ENCODE measurements at regions not wholly inside any gene's neighbourhood (a gene's known extent, or its start where the extent isn't known, plus 50 kb on each side); places are given as distances from the start of the nearest gene placed in this dataset.
"Not testable (repeated sequence)": the region's sequence is repeated elsewhere in the genome, so short reads cannot be mapped to it uniquely, and the experiment has no call there.

DNA sequence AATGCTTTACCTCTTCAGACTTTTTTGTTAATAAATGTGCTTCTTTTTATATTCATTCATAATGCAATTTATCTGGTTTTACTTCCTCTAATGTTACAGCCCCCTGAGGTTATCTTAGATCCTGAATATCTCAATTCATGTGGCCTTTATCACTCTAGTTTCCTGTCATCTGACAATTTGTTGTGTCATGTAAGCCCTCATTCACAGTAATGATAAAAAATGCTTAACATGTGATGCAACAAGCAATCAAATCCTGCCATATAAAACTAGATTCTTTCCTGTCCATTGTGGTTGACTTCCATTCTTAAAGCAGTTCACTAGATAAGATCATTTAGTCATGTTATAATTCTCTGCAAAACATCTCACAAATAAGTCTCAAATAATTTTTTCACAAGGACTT, 991.2 kb upstream of the ACO1 start:
- no peak overlapping the region for H3K27ac Mint-ChIP-seq
- no peaks in the 10 kb centered on the region for H3K9me3 Mint-ChIP-seq
- no peak overlapping the region for H3K4me3 Mint-ChIP-seq
- no peaks in the 10 kb centered on the region for H3K27me3 Mint-ChIP-seq
- CTCF ChIA-PET: no interaction called here
- DNase-seq: no peak
- POLR2A ChIA-PET: no interaction called here
- H3K36me3 Mint-ChIP-seq (ENCODE audit: low read depth): no peaks in the 10 kb centered on the region
- H3K4me1 Mint-ChIP-seq: peaks cover 4% of the 10 kb centered on the region

DNA sequence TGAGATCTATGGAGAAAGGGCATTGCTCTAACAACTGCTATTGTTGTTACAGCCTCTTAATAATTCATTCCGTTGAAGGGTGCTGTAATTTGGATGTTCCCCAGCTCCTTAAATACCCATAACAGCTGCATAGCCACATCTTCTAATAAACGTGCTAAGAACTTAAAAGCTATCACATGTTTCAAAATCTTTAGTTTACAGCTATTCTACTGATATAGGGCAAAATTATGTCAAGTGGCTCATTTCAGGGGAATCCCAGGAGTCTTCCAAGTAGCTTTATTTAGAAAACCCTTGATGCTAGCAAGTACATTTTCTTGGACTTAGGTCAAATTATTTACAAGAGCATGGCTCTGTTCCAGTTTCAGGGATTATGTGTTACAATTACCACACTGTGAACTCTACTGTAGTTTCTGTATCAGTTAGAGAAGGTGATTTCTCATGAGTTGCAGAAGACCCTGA, 990.4 kb upstream of the ACO1 start:
- ChIA-PET CTCF (no interaction called here), POLR2A (no interaction called here)
- Mint-ChIP-seq H3K4me3 (no peak overlapping the region), H3K27ac (no peak overlapping the region), H3K36me3 (ENCODE audit: low read depth) (no peaks in the 10 kb centered on the region), H3K27me3 (no peaks in the 10 kb centered on the region), H3K4me1 (peaks cover 4% of the 10 kb centered on the region), H3K9me3 (no peaks in the 10 kb centered on the region)
- DNase-seq: no peak

GRCh38 chr9:31412081-31412480, 972.4 kb upstream of the ACO1 start:
- ChIA-PET CTCF (no interaction called here), POLR2A (no interaction called here)
- DNase-seq: no peak
- Mint-ChIP-seq H3K36me3 (ENCODE audit: low read depth) (no peaks in the 10 kb centered on the region), H3K27ac (no peak overlapping the region), H3K27me3 (no peaks in the 10 kb centered on the region), H3K4me1 (no peaks in the 10 kb centered on the region), H3K9me3 (peaks cover 5% of the 10 kb centered on the region), H3K4me3 (no peak overlapping the region)

- Mint-ChIP-seq H3K9me3 (peaks cover 4% of the 10 kb centered on the region), H3K4me3 (no peak overlapping the region), H3K36me3 (ENCODE audit: low read depth) (no peaks in the 10 kb centered on the region), H3K27me3 (no peaks in the 10 kb centered on the region), H3K4me1 (no peaks in the 10 kb centered on the region), H3K27ac (no peak overlapping the region)
- CTCF ChIA-PET: no interaction called here
- POLR2A ChIA-PET: no interaction called here
- DNase-seq: no peak
Measured at GRCh38 chr9:31415164-31415563, 969.3 kb upstream of the ACO1 start.

GRCh38 chr9:31418419-31418818, 966.0 kb upstream of the ACO1 start:
- H3K27me3 Mint-ChIP-seq: no peaks in the 10 kb centered on the region
- no peak overlapping the region for H3K27ac Mint-ChIP-seq
- POLR2A ChIA-PET: no interaction called here
- H3K4me1 Mint-ChIP-seq: no peaks in the 10 kb centered on the region
- H3K9me3 Mint-ChIP-seq: peaks cover 2% of the 10 kb centered on the region
- DNase-seq: no peak
- no peak overlapping the region for H3K4me3 Mint-ChIP-seq
- CTCF ChIA-PET: no interaction called here
- no peaks in the 10 kb centered on the region for H3K36me3 Mint-ChIP-seq (ENCODE audit: low read depth)

DNA sequence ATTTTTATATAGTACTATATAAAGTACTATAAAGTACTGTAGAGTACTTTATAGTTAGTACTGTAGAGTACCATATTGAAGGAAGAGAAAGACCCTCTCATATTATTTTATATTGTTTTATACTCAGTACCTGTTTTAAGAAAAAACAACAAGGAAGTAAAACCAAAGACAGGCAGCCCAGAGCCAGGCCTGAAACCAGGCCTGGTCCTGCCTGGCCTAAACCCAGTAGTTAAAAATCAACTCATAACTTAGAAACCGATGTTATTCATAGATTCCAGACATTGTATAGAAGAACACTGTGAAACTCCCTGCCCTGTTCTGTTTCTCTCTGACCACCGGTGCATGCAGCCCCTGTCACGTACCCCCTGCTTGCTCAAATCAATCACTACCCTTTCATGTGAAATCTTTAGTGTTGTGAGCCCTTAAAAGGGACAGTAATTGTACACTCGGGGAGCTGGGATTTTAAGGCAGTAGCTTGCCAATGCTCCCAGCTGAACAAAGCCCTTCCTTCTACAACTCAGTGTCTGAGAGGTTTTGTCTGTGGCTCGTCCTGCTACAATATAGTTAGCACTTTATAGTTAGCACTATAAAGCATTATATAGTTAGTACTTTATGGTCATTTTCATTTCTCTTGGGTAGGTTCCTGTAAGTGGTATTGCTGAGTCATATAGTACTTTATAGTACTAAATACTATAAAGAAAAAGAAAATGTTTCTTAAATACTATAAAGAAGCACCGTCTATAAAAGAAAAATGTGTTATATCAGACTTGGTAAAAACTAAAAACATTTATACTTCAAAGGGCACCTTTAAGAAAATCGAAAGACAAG, 940.6 kb upstream of the ACO1 start:
- H3K27me3 Mint-ChIP-seq; CTCF ChIA-PET; H3K4me3 Mint-ChIP-seq; H3K9me3 Mint-ChIP-seq; H3K36me3 Mint-ChIP-seq (ENCODE audit: low read depth); DNase-seq; POLR2A ChIA-PET; H3K4me1 Mint-ChIP-seq; H3K27ac Mint-ChIP-seq: not testable (repeated sequence)

- Mint-ChIP-seq H3K9me3 (no peaks in the 10 kb centered on the region), H3K36me3 (ENCODE audit: low read depth) (no peaks in the 10 kb centered on the region), H3K4me3 (no peak overlapping the region), H3K4me1 (peaks cover 4% of the 10 kb centered on the region), H3K27ac (no peak overlapping the region), H3K27me3 (no peaks in the 10 kb centered on the region)
- no peak for DNase-seq
- ChIA-PET POLR2A (no interaction called here), CTCF (no interaction called here)
Measured at GRCh38 chr9:31445357-31445756, 939.1 kb upstream of the ACO1 start.

GRCh38 chr9:31445960-31446359, 938.5 kb upstream of the ACO1 start:
- DNase-seq: no peak
- H3K4me1 Mint-ChIP-seq: peaks cover 4% of the 10 kb centered on the region
- H3K27me3 Mint-ChIP-seq: no peaks in the 10 kb centered on the region
- POLR2A ChIA-PET: no interaction called here
- H3K36me3 Mint-ChIP-seq (ENCODE audit: low read depth): no peaks in the 10 kb centered on the region
- no peaks in the 10 kb centered on the region for H3K9me3 Mint-ChIP-seq
- no peak overlapping the region for H3K27ac Mint-ChIP-seq
- CTCF ChIA-PET: no interaction called here
- H3K4me3 Mint-ChIP-seq: no peak overlapping the region

- no peak overlapping the region for H3K4me3 Mint-ChIP-seq
- CTCF ChIA-PET: no interaction called here
- H3K9me3 Mint-ChIP-seq: peaks cover 4% of the 10 kb centered on the region
- H3K27me3 Mint-ChIP-seq: no peaks in the 10 kb centered on the region
- POLR2A ChIA-PET: no interaction called here
- DNase-seq: no peak
- no peak overlapping the region for H3K27ac Mint-ChIP-seq
- no peaks in the 10 kb centered on the region for H3K36me3 Mint-ChIP-seq (ENCODE audit: low read depth)
- no peaks in the 10 kb centered on the region for H3K4me1 Mint-ChIP-seq
Measured at GRCh38 chr9:31467075-31467474, 917.4 kb upstream of the ACO1 start.

DNA sequence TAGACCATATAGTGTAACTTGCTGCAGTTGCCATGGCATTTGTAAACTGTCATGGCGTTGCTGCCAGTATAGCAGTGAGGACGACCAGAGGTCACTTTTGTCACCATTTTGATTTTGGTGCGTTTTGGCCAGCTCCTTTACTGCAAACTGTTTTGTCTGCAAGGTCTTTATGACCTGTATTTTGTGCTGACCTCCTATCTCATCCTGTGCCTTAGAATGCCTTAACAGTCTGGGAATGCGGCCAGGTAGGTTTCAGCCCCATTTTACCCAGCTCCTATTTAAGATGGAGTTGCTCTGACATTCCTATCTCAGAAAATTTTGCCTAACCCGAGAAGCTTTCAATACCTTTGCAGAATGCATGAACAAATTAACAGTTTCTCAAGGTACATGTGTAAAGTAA, 914.4 kb upstream of the ACO1 start:
- POLR2A ChIA-PET: no interaction called here
- no peak for DNase-seq

GRCh38 chr9:31471010-31471409, 913.4 kb upstream of the ACO1 start:
- Mint-ChIP-seq H3K4me1 (no peaks in the 10 kb centered on the region), H3K36me3 (ENCODE audit: low read depth) (no peaks in the 10 kb centered on the region), H3K27ac (no peak overlapping the region), H3K27me3 (no peaks in the 10 kb centered on the region), H3K9me3 (peaks cover 2% of the 10 kb centered on the region), H3K4me3 (no peak overlapping the region)
- DNase-seq: no peak
- POLR2A ChIA-PET: no interaction called here
- CTCF ChIA-PET: no interaction called here

More for the DNA sequence above, 914.4 kb upstream of the ACO1 start:
- Mint-ChIP-seq H3K4me1 (no peaks in the 10 kb centered on the region), H3K27ac (no peak overlapping the region), H3K4me3 (no peak overlapping the region), H3K36me3 (ENCODE audit: low read depth) (no peaks in the 10 kb centered on the region), H3K27me3 (no peaks in the 10 kb centered on the region), H3K9me3 (peaks cover 2% of the 10 kb centered on the region)
- CTCF ChIA-PET: no interaction called here

DNA sequence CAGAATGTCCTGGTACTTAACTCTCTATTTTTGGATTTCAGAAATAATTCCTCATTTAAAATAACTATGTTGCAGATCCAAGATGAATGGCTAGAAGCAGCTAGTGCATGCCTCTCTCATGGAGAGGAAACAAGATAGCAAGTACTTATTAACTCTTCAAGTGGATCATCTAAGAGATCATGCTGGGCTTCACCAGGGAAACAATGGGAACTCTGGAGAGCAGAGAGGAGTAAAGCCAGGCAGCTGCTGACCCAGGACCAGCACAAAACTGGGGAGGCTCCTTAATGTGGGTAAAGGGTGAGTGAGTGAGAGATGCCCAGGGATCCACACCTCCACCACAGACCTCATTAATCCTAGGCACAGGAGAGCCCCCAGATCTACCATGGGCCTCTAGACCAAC, 897.8 kb upstream of the ACO1 start:
- DNase-seq: no peak
- no peaks in the 10 kb centered on the region for H3K9me3 Mint-ChIP-seq
- no peak overlapping the region for H3K4me3 Mint-ChIP-seq
- H3K27ac Mint-ChIP-seq: no peak overlapping the region
- POLR2A ChIA-PET: no interaction called here
- CTCF ChIA-PET: no interaction called here
- no peaks in the 10 kb centered on the region for H3K4me1 Mint-ChIP-seq
- H3K27me3 Mint-ChIP-seq: no peaks in the 10 kb centered on the region
- no peaks in the 10 kb centered on the region for H3K36me3 Mint-ChIP-seq (ENCODE audit: low read depth)

DNA sequence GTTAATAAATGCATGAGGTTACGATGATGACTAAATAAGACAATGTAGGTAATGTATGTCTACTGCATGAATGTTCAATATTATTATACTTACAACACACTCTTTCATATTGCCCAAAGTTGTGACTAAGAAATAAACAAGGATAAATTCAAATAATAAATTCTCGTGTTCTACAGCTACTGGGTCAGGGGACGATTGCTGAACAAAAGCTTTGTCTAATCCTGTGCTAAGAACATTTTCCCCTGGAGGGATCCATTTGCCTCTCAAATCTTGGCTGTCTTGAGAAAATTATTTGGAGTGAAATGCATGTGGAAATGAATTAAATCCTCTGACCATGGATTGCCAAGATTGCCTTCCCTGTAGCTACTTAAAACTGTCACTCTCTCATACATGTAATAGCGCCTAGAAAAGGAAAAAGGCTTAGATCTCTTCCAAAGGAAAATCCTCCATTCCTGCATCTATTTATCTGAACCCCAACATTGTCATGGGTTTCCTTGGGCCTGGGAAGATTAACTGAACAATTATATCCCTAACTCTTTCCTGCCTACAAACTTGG, 893.8 kb upstream of the ACO1 start:
- ChIA-PET CTCF (no interaction called here), POLR2A (no interaction called here)
- no peaks in the 10 kb centered on the region for H3K27me3 Mint-ChIP-seq
- H3K27ac Mint-ChIP-seq: no peak overlapping the region
- no peak overlapping the region for H3K4me3 Mint-ChIP-seq
- no peaks in the 10 kb centered on the region for H3K36me3 Mint-ChIP-seq (ENCODE audit: low read depth)
- DNase-seq: no peak
- H3K9me3 Mint-ChIP-seq: no peaks in the 10 kb centered on the region
- no peaks in the 10 kb centered on the region for H3K4me1 Mint-ChIP-seq

DNA sequence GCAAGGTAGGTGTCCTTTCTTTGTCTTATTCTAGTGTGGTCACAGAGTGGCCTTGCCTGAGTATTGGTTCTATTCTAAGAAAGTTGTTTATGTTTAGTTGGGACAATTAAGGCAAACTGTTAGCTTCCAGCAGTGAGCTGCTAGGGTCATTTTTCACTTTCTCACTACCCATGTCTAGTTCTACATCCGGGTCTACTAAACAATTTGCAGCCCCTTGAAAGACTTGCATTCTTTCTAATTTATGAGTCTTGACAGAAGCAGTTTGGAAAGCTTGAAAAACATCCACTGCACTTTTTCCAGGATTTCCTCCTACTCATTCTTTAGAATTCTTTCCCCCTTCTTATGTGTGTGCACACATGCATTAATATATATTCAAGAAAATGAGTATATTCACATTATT, 892.2 kb upstream of the ACO1 start:
- no peak for DNase-seq
- CTCF ChIA-PET: no interaction called here
- no peaks in the 10 kb centered on the region for H3K4me1 Mint-ChIP-seq
- no peaks in the 10 kb centered on the region for H3K36me3 Mint-ChIP-seq (ENCODE audit: low read depth)
- no peaks in the 10 kb centered on the region for H3K27me3 Mint-ChIP-seq
- no peak overlapping the region for H3K27ac Mint-ChIP-seq
- peaks cover 2% of the 10 kb centered on the region for H3K9me3 Mint-ChIP-seq
- H3K4me3 Mint-ChIP-seq: no peak overlapping the region
- POLR2A ChIA-PET: no interaction called here

Measured in activated CD4-positive, alpha-beta memory T cell treated with anti-CD3 and anti-CD28 coated beads, Interleukin-2, amount 10 ng/mL, durations not matched to agents 7 days and 5 days (primary cell).